ENCODE measurements at regions not wholly inside any gene's neighbourhood (a gene's known extent, or its start where the extent isn't known, plus 50 kb on each side); places are given as distances from the start of the nearest gene placed in this dataset.

DNA sequence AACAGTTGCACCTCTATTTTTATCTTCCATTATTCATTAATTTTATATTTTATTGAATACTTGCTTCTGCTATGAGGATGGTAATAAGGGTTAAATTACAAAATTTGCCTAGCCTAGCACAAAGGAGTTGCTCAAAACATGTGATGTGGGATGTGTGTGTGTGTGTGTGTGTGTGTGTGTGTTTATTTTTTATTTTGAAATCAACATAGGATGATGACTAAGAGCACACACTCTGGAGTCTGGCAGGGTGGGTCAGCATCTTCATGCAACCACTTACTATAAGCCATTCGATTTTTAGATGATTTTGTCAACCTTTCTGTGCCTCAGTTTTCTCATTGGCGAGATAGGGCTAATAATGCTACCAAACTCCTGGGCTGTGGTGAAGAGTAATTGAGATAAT, 57.7 kb upstream of the MAMDC2 start:
- DNase-seq: no peak
- Histone ChIP-seq H3K4me3 (ENCODE audit: control extremely low read depth in 1 of 5, extremely low read depth in 1 of 5, insufficient read depth in 1 of 5, low read depth in 2 of 5, low read length in 4 of 5) (no peak overlapping the region), H3K9ac (ENCODE audit: low read length) (no peak overlapping the region), H2AFZ (ENCODE audit: insufficient read depth, low read depth, low read length, poor library complexity, severe bottlenecking) (no peak overlapping the region), H3K27ac (ENCODE audit: low read length in 2 of 2) (no peak overlapping the region), H3K36me3 (replicated peaks in 1 of 2; ENCODE audit: control extremely low read depth in 1 of 2, control insufficient read depth in 1 of 2, extremely low read depth in 1 of 2, insufficient read depth in 2 of 2, low read length in 1 of 2) (no peaks in the 10 kb centered on the region), H3K9me3 (ENCODE audit: control extremely low read depth in 1 of 3, control insufficient read depth in 2 of 3, insufficient read depth in 1 of 3, low read length in 2 of 3) (no peaks in the 10 kb centered on the region), H4K20me1 (ENCODE audit: control insufficient read depth, insufficient read depth, low read length, poor library complexity, severe bottlenecking) (no peaks in the 10 kb centered on the region), H3K4me2 (replicated peaks; ENCODE audit: low read depth, low read length, poor library complexity, severe bottlenecking) (no peak overlapping the region), H3K79me2 (ENCODE audit: control insufficient read depth, insufficient read depth, low read length) (no peaks in the 10 kb centered on the region), H3K4me1 (ENCODE audit: control insufficient read depth in 2 of 2, insufficient read depth in 2 of 2, low read length in 2 of 2) (no peaks in the 10 kb centered on the region), H3K27me3 (replicated peaks in 1 of 4; ENCODE audit: control extremely low read depth in 1 of 4, control insufficient read depth in 3 of 4, insufficient read depth in 4 of 4, low read length in 3 of 4) (no peaks in the 10 kb centered on the region)
- TF ChIP-seq, protein P1, sequence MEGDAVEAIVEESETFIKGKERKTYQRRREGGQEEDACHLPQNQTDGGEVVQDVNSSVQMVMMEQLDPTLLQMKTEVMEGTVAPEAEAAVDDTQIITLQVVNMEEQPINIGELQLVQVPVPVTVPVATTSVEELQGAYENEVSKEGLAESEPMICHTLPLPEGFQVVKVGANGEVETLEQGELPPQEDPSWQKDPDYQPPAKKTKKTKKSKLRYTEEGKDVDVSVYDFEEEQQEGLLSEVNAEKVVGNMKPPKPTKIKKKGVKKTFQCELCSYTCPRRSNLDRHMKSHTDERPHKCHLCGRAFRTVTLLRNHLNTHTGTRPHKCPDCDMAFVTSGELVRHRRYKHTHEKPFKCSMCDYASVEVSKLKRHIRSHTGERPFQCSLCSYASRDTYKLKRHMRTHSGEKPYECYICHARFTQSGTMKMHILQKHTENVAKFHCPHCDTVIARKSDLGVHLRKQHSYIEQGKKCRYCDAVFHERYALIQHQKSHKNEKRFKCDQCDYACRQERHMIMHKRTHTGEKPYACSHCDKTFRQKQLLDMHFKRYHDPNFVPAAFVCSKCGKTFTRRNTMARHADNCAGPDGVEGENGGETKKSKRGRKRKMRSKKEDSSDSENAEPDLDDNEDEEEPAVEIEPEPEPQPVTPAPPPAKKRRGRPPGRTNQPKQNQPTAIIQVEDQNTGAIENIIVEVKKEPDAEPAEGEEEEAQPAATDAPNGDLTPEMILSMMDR (IDR thresholded peaks at IDR 0.05): no peak
- no peak for TF ChIP-seq EZH2 (IDR thresholded peaks at IDR 0.05; ENCODE audit: borderline replicate concordance, insufficient read depth, low read depth, low read length, poor library complexity, severe bottlenecking)
- Mint-ChIP-seq H3K27ac (no peak overlapping the region), H3K9me3 (ENCODE audit: insufficient read depth) (no peaks in the 10 kb centered on the region), H3K4me1 (no peaks in the 10 kb centered on the region), H3K4me3 (no peak overlapping the region), H3K27me3 (peaks cover 13% of the 10 kb centered on the region)
- WGBS (ENCODE audit: insufficient coverage): no CpG with 5 or more reads among the region's 2 CpGs
- ATAC-seq (ENCODE audit: low read depth): no peak
- intact Hi-C loops (cut with micrococcal nuclease): no loop called here
- ChIA-PET POLR2A (no interaction called here), CTCF (no interaction called here)

DNA sequence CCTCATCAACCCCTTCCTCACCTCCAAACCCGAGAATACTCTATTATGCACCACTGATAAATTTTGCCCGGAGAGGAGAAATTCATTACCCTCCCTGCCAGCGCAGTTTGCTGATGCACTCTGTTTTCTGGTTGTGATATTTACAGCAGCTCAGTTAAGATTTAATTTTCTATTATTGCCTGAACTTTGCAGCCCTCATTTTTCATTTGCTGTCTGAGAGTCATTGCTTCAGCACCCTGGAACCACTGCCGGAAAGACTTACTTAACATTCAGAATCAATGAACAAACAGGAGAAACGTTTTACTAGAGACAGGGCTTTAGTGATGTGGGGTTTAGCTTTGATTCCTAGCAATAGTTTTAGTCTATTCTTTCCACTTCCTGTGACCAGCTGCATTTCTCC, 56.7 kb upstream of the MAMDC2 start:
- no peaks in the 10 kb centered on the region for H3K9me3 Mint-ChIP-seq (ENCODE audit: insufficient read depth)
- no CpG with 5 or more reads among the region's 5 CpGs for WGBS (ENCODE audit: insufficient coverage)

More for the DNA sequence above, 56.7 kb upstream of the MAMDC2 start:
- Histone ChIP-seq H3K9ac (ENCODE audit: low read length) (no peak overlapping the region), H3K4me1 (ENCODE audit: control insufficient read depth in 2 of 2, insufficient read depth in 2 of 2, low read length in 2 of 2) (no peaks in the 10 kb centered on the region), H2AFZ (ENCODE audit: insufficient read depth, low read depth, low read length, poor library complexity, severe bottlenecking) (no peak overlapping the region), H3K4me2 (replicated peaks; ENCODE audit: low read depth, low read length, poor library complexity, severe bottlenecking) (no peak overlapping the region), H3K36me3 (replicated peaks in 1 of 2; ENCODE audit: control extremely low read depth in 1 of 2, control insufficient read depth in 1 of 2, extremely low read depth in 1 of 2, insufficient read depth in 2 of 2, low read length in 1 of 2) (no peaks in the 10 kb centered on the region), H3K79me2 (ENCODE audit: control insufficient read depth, insufficient read depth, low read length) (no peaks in the 10 kb centered on the region), H4K20me1 (ENCODE audit: control insufficient read depth, insufficient read depth, low read length, poor library complexity, severe bottlenecking) (no peaks in the 10 kb centered on the region), H3K4me3 (ENCODE audit: control extremely low read depth in 1 of 5, extremely low read depth in 1 of 5, insufficient read depth in 1 of 5, low read depth in 2 of 5, low read length in 4 of 5) (no peak overlapping the region), H3K27me3 (replicated peaks in 1 of 4; ENCODE audit: control extremely low read depth in 1 of 4, control insufficient read depth in 3 of 4, insufficient read depth in 4 of 4, low read length in 3 of 4) (peaks cover 0 to 3% (median 0%) of the 10 kb centered on the region in 4 experiments), H3K27ac (ENCODE audit: low read length in 2 of 2) (no peak overlapping the region), H3K9me3 (ENCODE audit: control extremely low read depth in 1 of 3, control insufficient read depth in 2 of 3, insufficient read depth in 1 of 3, low read length in 2 of 3) (no peaks in the 10 kb centered on the region)
- DNase-seq (no peak), ATAC-seq (ENCODE audit: low read depth) (no peak)
- ChIA-PET POLR2A (no interaction called here), CTCF (no interaction called here)
- no peaks in the 10 kb centered on the region for H3K4me1 Mint-ChIP-seq
- H3K27ac Mint-ChIP-seq: no peak overlapping the region
- no peak overlapping the region for H3K4me3 Mint-ChIP-seq
- TF ChIP-seq, protein P1 (IDR thresholded peaks at IDR 0.05): no peak
- TF ChIP-seq EZH2 (IDR thresholded peaks at IDR 0.05; ENCODE audit: borderline replicate concordance, insufficient read depth, low read depth, low read length, poor library complexity, severe bottlenecking): no peak
- intact Hi-C loops (cut with micrococcal nuclease): no loop called here
- H3K27me3 Mint-ChIP-seq: peaks cover 7% of the 10 kb centered on the region

Data from B cell (primary cell).